HS-5 (cell line): ENCODE measurements at regions not wholly inside any gene's neighbourhood (a gene's known extent, or its start where the extent isn't known, plus 50 kb on each side); places are given as distances from the start of the nearest gene placed in this dataset.
"Not testable (repeated sequence)": the region's sequence is repeated elsewhere in the genome, so short reads cannot be mapped to it uniquely, and the experiment has no call there.

Source experiments
- DNase-seq: peaks from one replicate; pipeline ENCODE4 v3.0.0-alpha.2; 2012; ENCODE audit warnings: low read depth

DNA sequence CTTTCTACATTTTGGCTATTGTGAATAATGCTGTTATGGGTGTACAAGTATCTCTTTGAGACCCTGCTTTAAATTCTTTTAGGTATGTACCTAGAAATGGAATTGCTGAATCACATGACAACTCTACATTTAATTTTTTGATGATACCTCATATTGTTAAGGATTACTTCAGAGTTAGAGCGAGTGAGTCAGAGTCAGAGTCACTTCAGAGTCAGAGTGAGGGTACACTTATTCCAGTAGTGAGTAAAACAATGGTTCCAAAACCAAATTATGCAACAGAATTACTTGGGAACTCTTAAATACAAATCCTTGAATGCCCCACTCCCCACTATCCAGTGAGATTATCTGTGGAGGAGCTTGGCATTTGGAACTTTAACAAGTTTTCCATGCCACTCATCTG lies 50.3 kb upstream of the SNRK start:
- peak; percentile 37 for DNase-seq

GRCh38 chr3:43233062-43233461 lies 53.3 kb upstream of the SNRK start:
- DNase-seq = no peak

DNA sequence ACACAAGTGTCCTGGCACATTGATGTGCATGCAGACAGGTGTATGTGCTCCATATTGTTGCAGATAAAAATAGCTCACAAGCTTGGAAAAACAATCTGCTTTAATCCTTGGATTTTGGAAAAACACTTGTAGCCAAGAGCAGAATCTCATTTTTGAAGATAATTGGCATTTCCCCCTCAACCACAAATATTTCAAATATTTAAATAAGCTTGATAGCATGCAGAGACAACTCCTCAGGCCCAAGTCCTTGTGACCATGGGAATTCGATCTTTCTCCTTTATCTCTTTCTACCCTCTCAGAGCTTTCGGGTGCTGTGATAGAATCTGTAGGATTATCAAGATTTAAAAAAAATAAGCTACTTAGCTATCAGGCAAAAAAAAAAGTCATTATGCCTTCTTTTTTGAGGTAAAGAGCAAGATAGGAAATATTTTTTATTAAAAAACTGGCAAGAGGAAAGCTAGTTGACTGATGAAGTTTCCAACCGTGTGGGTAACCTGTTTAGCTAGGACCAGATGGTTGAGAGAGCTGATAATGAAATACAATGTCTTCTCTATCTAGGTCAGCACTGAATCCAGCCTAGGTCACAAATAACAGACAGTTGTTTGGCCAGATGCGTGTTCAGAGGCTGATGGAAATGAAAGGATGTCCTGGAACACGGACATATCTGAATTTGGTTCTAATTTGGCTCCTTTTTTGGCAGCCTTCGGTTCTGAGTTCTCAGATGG lies 54.9 kb upstream of the SNRK start:
- peak; percentile 25 for DNase-seq

DNA sequence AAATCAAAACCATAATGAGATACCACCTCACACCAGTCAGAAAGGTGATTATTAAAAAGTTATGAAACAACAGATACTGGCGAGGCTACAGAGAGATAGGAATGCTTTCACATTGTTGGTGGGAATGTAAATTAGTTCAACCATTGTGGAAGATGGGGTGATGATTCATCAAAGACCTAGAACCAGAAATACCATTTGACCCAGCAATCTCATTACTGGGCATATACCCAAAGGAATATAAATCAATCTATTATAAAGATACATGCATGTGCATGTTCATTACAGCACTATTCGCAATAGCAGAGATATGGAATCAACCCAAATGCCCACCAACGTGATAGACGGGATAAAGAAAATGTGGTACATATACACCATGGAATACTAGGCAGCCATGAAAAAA lies 56.5 kb upstream of the SNRK start:
- not testable (repeated sequence) for DNase-seq

DNA sequence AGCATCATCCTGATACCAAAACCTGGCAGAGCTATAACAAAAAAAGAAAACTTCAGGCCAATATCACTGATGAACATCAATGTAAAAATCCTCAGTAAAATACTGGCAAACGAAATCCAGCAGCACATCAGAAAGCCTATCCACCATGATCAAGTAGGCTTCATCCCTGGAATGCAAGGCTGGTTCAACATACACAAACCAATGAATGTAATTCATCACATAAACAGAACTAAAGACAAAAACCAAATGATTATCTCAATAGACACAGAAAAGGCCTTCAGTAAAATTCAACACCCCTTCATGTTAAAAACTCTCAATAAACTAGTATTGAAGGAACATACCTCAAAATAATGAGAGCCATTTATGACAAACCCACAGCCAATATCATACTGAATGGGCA lies 58.7 kb upstream of the SNRK start:
- DNase-seq = not testable (repeated sequence)

DNA sequence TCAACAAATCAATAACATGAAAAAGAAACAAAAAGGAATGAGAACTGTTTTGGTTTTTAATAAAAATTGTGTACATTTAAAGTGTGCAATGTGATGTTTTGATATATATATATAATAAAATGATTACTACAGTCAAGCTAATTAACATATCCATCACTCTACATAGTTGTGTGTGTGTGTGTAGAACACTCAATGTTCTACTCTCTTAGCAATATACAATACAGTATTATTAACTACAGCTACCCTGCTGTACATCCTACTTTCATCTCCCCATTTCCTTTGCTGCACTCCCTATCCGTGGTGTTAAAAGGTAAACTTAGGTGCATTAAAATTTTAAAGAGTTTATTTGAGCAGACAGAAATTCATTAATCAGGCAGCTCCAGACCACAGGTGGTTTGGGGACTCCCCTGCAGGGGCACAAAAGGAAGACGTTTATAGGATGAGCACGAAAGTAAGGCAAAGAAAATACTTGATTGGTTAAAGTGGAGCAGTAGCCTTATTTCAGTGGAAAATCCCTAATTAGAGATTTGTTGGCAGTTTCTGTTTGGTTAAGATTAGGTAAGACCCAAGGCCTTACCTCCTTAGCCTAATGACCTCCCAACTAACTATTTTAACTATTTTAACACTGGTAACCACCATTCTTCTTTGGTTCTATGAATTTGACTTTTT lies 61.8 kb upstream of the SNRK start:
- DNase-seq = no peak

GRCh38 chr3:43223670-43224364 lies 62.5 kb upstream of the SNRK start:
- DNase-seq = no peak

- no peak for DNase-seq
Observed at GRCh38 chr3:43222590-43222989, 63.8 kb upstream of the SNRK start.

DNA sequence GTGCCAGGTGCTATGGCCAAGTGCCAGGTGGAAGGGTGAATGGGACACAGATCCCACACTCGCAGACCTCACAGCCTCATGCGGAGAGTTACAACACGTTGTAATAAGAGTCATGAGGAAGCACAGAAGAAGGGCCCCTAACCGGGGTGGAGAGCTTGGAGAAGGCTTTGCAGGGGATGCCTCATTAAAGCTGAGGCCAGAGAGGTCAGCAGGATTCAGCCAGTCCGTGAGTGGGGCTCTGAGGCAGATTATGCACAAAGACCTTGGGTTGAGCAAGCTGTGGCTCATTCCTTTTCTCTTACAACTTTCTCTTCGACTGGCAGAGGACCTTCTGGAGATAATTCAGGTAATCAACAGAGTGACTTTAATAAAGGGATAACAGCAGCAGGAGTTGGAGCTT lies 65.3 kb upstream of the SNRK start:
- no peak for DNase-seq

DNA sequence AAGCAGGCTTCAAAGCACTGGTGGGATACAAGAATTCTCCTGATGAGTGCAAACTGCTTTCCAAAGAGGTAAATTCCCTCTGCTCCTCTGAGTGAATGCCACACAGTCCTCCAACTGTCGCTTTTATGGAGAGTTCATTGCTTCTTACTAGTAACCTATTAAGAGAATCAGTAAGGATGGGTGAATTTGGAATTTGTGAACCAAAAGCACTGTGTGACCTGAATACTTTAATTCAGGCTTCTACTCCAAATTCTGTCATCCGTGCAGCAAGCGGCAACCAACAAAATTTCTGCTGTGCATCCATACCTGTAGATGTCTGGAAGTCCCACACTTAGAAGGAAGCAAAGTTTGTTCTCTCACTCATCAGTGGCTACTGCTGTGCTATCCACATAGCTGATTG lies 66.7 kb upstream of the SNRK start:
- no peak for DNase-seq

DNA sequence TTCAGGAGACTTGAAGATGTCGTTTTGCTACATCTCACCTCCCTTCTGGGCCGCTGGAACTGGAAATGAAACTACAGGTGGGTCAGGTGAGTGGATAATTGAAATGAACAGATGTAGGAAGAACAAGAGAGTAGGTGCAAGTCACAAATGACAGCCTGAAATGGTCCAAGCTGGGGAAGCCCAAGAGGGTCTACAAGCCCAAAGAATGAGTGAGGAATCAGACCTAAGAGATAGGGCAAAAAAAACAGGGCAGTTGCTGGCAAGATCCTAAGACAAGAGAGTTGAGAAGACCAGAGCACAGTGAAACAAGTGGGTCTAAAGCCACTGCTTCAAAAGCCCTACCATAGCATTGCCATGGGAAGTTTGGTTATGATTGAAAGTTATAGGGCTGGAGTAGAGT lies 67.4 kb upstream of the SNRK start:
- no peak for DNase-seq

- no peak for DNase-seq
Observed at GRCh38 chr3:43218156-43218555, 68.2 kb upstream of the SNRK start.

- DNase-seq = no peak
Observed at GRCh38 chr3:43217633-43218032, 68.7 kb upstream of the SNRK start.

DNA sequence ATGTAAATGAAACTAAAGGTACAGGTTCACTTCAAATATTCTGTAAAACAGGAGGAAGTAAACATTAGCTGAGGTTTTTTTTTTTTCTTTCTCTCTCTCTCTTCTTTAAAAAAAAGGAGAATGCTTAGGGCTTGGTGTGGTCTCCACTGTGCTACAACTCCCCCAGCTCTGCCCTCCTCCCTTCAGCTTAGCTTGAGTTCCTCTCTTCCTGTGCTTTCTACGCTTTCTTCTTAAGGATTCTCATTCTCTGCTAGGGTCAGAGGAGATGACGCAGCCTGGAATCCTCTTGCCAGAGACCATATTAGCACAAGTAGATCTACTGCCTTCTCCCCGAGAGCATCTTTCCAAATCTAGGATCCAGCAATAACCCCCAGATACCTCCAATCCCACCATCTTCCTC lies 69.1 kb upstream of the SNRK start:
- DNase-seq = no peak

GRCh38 chr3:43215663-43216275 lies 70.6 kb upstream of the SNRK start:
- DNase-seq = no peak

DNA sequence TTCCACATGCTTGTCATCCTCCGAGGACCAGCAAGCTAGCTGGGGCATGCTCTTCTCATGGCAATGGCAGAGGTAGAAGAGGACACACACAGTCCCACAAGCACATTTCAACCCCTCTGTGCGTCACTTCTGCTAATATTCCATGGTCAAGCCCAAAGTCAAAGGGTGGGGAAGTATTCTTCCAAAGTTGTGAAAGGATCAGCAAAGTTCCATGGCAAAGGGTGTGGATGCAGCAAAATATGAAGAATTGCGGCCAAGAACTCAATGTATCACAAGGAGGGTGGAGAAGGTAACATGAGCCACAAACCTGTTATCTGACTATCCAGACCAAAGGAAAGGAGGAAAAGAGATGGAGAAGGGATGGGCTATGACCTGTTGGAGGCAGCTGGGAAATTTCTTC lies 71.2 kb upstream of the SNRK start:
- DNase-seq = no peak

GRCh38 chr3:43214616-43215015 lies 71.7 kb upstream of the SNRK start:
- DNase-seq = no peak

DNA sequence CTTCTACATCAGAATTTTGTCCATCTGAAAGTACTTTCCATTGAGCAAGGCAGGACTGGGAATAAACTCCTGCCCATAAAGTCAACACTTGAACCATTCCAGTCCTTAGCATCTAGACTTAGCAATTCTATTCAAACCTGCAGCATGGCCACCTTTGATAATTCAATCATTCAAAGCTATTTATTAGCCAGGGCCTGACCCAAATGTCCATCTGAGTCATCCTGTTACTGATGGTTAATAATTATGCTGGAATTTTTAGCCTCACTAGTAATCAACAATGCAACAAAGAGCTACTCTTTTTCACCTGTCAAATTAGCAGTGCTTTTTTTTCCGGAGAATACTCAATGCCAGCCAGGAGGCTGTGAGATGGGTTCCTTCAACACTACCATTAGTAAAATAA lies 72.7 kb upstream of the SNRK start:
- no peak for DNase-seq

DNA sequence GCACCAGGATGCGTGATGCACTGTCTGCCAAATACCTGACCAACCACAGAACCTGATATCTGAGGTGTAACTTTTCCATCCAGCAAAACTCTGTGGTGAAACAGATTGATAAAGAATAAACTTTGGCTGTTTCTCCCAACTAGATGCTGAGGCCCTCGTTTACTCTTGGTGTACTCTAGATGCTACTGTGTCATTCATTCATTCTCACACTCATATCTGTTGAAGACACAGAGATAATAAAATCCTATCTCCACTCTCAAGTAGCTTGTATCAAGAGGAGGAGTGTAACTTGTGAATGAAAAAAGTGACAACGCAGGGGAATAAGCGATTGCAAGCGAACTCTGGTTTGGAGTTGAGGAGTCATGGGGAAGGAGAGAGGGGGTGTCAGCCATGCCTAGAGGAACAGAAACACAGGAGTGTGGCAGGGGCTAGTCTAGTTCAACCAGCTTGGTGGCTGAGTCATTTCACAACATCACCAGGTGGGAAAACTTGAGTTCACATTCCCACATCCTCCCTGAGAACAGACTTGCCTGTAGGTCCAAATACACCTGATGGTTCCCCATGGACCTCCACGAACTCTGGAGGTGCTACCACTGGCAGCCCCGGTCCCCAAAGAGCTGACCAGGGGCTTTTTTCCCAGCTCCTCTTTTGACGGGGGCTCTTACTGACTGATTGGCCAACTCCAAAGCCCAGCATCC lies 73.3 kb upstream of the SNRK start:
- no peak for DNase-seq

DNA sequence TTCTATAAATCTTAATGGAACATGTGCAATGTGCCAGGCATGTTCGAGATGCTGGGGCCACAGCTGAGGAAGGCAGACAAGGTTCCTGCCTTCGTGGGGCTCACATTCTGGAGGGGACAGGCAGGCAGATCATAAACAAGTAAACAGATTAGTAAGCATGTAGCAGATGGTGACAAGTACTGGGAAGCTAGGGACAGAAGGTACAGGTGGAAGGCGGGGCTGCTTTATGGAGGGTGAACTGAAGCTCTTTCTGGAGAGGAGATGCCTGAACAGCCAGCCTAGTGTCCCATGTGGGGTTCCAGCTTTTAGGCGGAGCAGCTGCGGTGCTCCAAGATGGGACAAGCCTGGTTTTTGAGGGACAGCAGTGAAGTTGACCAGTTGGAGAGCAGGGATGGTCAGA lies 74.7 kb upstream of the SNRK start:
- no peak for DNase-seq

DNA sequence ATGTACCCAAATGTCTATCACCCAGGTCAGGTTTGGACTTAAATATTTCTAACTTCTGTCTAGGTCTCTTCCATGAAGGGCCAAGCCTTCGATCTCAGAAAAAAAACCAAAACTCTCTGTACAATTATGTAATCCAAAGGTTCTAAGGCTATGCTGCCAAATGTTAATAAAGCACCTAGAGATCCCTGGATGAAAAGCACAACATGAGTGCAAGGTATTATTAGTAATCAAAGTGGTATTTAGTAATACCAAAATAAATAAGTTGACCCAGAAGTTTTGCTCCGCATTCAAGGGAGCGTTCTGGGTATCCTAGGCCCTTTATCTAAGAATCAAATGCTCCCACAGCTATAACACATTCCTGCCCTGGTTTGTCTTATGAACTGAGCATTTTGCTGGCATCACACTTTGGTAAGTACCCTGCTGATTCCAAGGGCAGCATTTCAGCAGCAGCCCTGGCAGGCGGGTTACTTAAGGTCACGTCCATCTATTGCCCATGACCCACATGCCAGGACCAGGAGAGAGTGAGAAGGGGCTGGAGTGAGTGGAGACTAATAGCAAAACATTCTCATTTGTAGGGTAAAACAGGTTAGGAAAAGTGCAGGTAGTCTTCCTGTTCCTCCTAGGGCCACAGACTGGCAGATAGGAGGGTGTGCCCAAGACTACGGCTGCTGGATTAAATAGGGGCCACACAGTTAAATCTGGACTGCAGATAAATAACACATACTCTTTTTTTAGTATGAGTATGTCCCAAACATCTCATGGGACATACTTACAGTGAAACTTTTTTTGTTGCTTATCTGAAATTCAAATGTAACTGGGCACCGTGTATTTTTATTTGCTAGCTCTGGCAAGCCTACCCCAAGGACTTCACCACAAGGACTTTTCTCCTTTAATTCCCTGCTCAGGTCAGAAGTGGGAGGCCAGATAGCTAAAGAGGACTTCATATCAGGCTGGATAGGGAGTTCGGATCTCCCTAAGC lies 76.0 kb upstream of the SNRK start:
- DNase-seq = no peak
